GOT3 (cell line): ENCODE measurements at regions not wholly inside any gene's neighbourhood (a gene's known extent, or its start where the extent isn't known, plus 50 kb on each side); places are given as distances from the start of the nearest gene placed in this dataset.

ENCODE experiments used
- DNase-seq: peaks from one replicate; lab custom pipeline; 2025; ENCODE audit warnings: mixed read lengths; lab: John Stamatoyannopoulos, UW

- no peak for DNase-seq
These were observed 50.8 kb upstream of the MYCN start for GRCh38 chr2:15889442-15890123.

GRCh38 chr2:15890124-15890754, 50.1 kb upstream of the MYCN start:
- DNase-seq = no peak
